ENCODE measurements at regions not wholly inside any gene's neighbourhood (a gene's known extent, or its start where the extent isn't known, plus 50 kb on each side); places are given as distances from the start of the nearest gene placed in this dataset.
"Not testable (repeated sequence)": the region's sequence is repeated elsewhere in the genome, so short reads cannot be mapped to it uniquely, and the experiment has no call there.

- no peak overlapping the region for H3K4me2 ChIP-seq (ENCODE audit: low read length)
- H3K9me3 ChIP-seq (ENCODE audit: low read length), result no peaks in the 10 kb centered on the region
- H3K36me3 ChIP-seq (ENCODE audit: insufficient read depth, low read length), result no peaks in the 10 kb centered on the region
- no peak for TF ChIP-seq EZH2phosphoT487 (IDR thresholded peaks at IDR 0.05; ENCODE audit: borderline replicate concordance, low read depth, low read length)
- BruUV-seq (replicated peaks), result no TSS peak
- ChIA-PET CTCF (ENCODE audit: unreplicated experiment) (interaction anchor here (1.6 kb wide), 1 partner anchor 12 kb away, joined by 4 read pairs; no protein-coding TSS in a partner anchor), POLR2A (interaction anchor here (0.6 kb wide), 1 partner anchor 15 kb away, joined by 3 read pairs; no protein-coding TSS in a partner anchor)
- no peak overlapping the region for H2AFZ ChIP-seq (ENCODE audit: low read length)
- intact Hi-C loops (cut with micrococcal nuclease; ENCODE audit: unreplicated experiment), result no loop called here
- no peaks in the 10 kb centered on the region for H3K4me1 ChIP-seq (ENCODE audit: insufficient read depth, low read length, poor library complexity, severe bottlenecking)
- no peak for DNase-seq (ENCODE audit: low spot score)
- H3K27ac ChIP-seq (ENCODE audit: low read depth, low read length, poor library complexity, severe bottlenecking), result no peak overlapping the region
- no peaks in the 10 kb centered on the region for H3K79me2 ChIP-seq (ENCODE audit: insufficient read depth, low read depth, low read length)
- no peak overlapping the region for H3K4me3 ChIP-seq (ENCODE audit: low read depth, low read length, poor library complexity, severe bottlenecking)
- H3K9me2 ChIP-seq (ENCODE audit: insufficient read depth, low read length), result no peaks in the 10 kb centered on the region
- H4K20me1 ChIP-seq (ENCODE audit: insufficient read depth, low read length), result no peaks in the 10 kb centered on the region
Measured at GRCh38 chr17:27207073-27207513, 86.8 kb upstream of the WSB1 start.

GRCh38 chr17:27208370-27208769, 85.5 kb upstream of the WSB1 start:
- intact Hi-C loops (cut with micrococcal nuclease; ENCODE audit: unreplicated experiment), result not testable (repeated sequence)

GRCh38 chr17:27209316-27209715, 84.6 kb upstream of the WSB1 start:
- TF ChIP-seq EZH2phosphoT487 (IDR thresholded peaks at IDR 0.05; ENCODE audit: borderline replicate concordance, low read depth, low read length), result no peak
- no peak for TF ChIP-seq CTCF (conservative IDR thresholded peaks at IDR 0.05; ENCODE audit: low read length)
- no peaks in the 10 kb centered on the region for H3K9me2 ChIP-seq (ENCODE audit: insufficient read depth, low read length)
- H3K9me3 ChIP-seq (ENCODE audit: low read length), result 0 out of 2 replicates have a peak, but pooled peaks cover 9% of the 10 kb centered on the region
- no peaks in the 10 kb centered on the region for H3K79me2 ChIP-seq (ENCODE audit: insufficient read depth, low read depth, low read length)
- H3K4me2 ChIP-seq (ENCODE audit: low read length), result no peak overlapping the region
- no peaks in the 10 kb centered on the region for H3K4me1 ChIP-seq (ENCODE audit: insufficient read depth, low read length, poor library complexity, severe bottlenecking)
- CTCF ChIA-PET (ENCODE audit: unreplicated experiment), result no interaction called here
- no peaks in the 10 kb centered on the region for H4K20me1 ChIP-seq (ENCODE audit: insufficient read depth, low read length)
- POLR2A ChIA-PET, result no interaction called here
- H2AFZ ChIP-seq (ENCODE audit: low read length), result no peak overlapping the region
- no peaks in the 10 kb centered on the region for H3K36me3 ChIP-seq (ENCODE audit: insufficient read depth, low read length)
- intact Hi-C loops (cut with micrococcal nuclease; ENCODE audit: unreplicated experiment), result no loop called here
- no peak for DNase-seq (ENCODE audit: low spot score)
- H3K27ac ChIP-seq (ENCODE audit: low read depth, low read length, poor library complexity, severe bottlenecking), result no peak overlapping the region
- H3K4me3 ChIP-seq (ENCODE audit: low read depth, low read length, poor library complexity, severe bottlenecking), result no peak overlapping the region
- BruUV-seq (replicated peaks), result no TSS peak

More at GRCh38 chr17:27208370-27208769, 85.5 kb upstream of the WSB1 start:
- H3K9me2 ChIP-seq (ENCODE audit: insufficient read depth, low read length); H3K4me3 ChIP-seq (ENCODE audit: low read depth, low read length, poor library complexity, severe bottlenecking); H3K9me3 ChIP-seq (ENCODE audit: low read length); H3K4me2 ChIP-seq (ENCODE audit: low read length); H3K36me3 ChIP-seq (ENCODE audit: insufficient read depth, low read length); H4K20me1 ChIP-seq (ENCODE audit: insufficient read depth, low read length); CTCF ChIA-PET (ENCODE audit: unreplicated experiment); BruUV-seq (replicated peaks); DNase-seq (ENCODE audit: low spot score); H3K79me2 ChIP-seq (ENCODE audit: insufficient read depth, low read depth, low read length); H2AFZ ChIP-seq (ENCODE audit: low read length); H3K27ac ChIP-seq (ENCODE audit: low read depth, low read length, poor library complexity, severe bottlenecking); H3K4me1 ChIP-seq (ENCODE audit: insufficient read depth, low read length, poor library complexity, severe bottlenecking): not testable (repeated sequence)
- POLR2A ChIA-PET, result interaction anchor here (0.6 kb wide), 1 partner anchor 19 kb away, joined by 3 read pairs; no protein-coding TSS in a partner anchor

- H3K4me3 ChIP-seq (ENCODE audit: low read depth, low read length, poor library complexity, severe bottlenecking); BruUV-seq (replicated peaks); intact Hi-C loops (cut with micrococcal nuclease; ENCODE audit: unreplicated experiment); H4K20me1 ChIP-seq (ENCODE audit: insufficient read depth, low read length); H2AFZ ChIP-seq (ENCODE audit: low read length); CTCF ChIA-PET (ENCODE audit: unreplicated experiment); POLR2A ChIA-PET; H3K9me2 ChIP-seq (ENCODE audit: insufficient read depth, low read length); H3K27ac ChIP-seq (ENCODE audit: low read depth, low read length, poor library complexity, severe bottlenecking); DNase-seq (ENCODE audit: low spot score); H3K79me2 ChIP-seq (ENCODE audit: insufficient read depth, low read depth, low read length); H3K36me3 ChIP-seq (ENCODE audit: insufficient read depth, low read length); H3K4me1 ChIP-seq (ENCODE audit: insufficient read depth, low read length, poor library complexity, severe bottlenecking); H3K4me2 ChIP-seq (ENCODE audit: low read length): not testable (repeated sequence)
- 0 out of 2 replicates have a peak, but pooled peaks cover 15% of the 10 kb centered on the region for H3K9me3 ChIP-seq (ENCODE audit: low read length)
Measured at GRCh38 chr17:27210809-27211208, 83.1 kb upstream of the WSB1 start.

All from OCI-LY7 (cell line).